DMS 273 (cell line): ENCODE measurements at regions not wholly inside any gene's neighbourhood (a gene's known extent, or its start where the extent isn't known, plus 50 kb on each side); places are given as distances from the start of the nearest gene placed in this dataset.

Experiments
- DNase-seq: peaks from one replicate; lab custom pipeline; 2025; ENCODE audit not compliant: unreplicated experiment; lab: John Stamatoyannopoulos, UW

DNA sequence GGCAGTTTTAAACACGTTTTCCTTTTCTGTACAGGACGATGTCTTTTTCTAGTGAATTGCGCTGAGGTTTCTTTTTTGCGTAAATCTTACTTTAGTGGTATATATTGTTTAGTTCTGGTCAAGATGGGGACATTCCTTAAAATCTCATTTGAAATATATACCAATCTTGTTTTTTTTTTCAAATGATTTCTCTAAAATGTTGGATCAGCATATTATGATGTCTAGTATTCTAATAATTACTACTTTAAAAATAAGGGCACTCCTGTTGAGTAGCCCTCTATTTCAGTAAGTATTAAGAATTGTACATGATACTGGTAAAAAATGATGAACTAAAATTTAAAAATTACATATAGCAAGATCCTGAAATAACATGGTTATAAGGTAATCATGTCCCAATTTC lies 224.1 kb upstream of the ARHGAP24 start:
- DNase-seq: no peak

GRCh38 chr4:85257817-85258370 lies 217.1 kb upstream of the ARHGAP24 start:
- no peak for DNase-seq

- DNase-seq: no peak
These were observed 214.9 kb upstream of the ARHGAP24 start for GRCh38 chr4:85260064-85260463.

GRCh38 chr4:85265234-85265633 lies 209.7 kb upstream of the ARHGAP24 start:
- no peak for DNase-seq

DNA sequence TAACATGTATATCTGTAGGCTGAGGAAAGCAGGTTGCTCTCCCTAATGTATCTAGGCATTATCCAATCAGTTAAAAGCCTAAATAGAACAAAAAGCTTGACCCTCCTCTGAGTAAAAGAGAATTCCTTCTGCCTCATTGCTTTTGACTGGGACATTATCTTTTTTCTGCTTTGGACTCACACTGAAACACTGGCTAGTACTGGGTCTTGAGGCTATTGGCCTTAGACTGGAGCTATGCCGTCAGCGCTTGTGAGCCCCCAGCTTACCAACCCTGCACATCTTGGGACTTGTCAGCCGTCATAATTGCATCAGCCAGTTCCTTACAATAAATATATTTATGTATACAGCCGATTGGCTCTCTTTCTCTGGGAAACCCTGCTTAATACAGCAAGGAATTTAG lies 206.8 kb upstream of the ARHGAP24 start:
- DNase-seq: no peak

- DNase-seq: no peak
These were observed 206.0 kb upstream of the ARHGAP24 start for GRCh38 chr4:85268961-85269360.

GRCh38 chr4:85274955-85275354 lies 200.0 kb upstream of the ARHGAP24 start:
- no peak for DNase-seq

DNA sequence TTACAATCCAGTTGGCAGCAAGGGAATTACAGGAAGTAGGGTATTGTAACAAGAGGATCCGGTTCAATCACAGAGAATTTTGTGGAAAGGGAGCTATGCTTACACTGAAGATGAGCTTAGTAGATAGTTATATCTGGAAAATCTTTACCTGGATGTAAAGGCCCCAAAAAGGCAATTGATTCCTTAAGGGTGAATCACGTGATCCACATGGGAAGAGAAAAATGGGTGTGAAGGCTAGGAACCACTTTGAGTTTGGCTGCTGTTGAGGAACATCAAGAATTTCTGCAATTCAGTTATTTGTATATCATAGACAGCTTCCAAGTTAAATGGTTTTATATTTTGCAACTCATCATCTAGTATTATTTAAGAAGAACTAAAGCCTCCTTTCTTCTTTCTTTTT lies 194.0 kb upstream of the ARHGAP24 start:
- DNase-seq: no peak

DNA sequence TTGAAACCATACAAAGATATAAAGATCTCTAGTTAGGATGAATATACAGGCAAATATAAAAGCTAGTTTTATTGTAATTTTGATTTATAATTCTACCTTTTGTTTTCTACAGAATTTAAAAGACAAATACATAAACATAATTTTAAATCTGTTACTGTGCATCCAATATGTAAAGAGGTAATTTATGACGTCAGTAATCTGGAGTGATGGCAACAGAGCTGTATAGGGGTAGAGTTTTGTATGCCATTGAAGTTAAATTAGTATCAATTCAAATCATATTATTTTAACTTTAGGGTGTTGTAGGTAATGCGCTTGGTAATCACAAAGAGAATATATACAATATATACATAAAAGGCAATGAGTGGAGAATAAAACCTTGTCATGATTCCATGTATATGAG lies 183.7 kb upstream of the ARHGAP24 start:
- no peak for DNase-seq

GRCh38 chr4:85298037-85298436 lies 176.9 kb upstream of the ARHGAP24 start:
- no peak for DNase-seq

DNA sequence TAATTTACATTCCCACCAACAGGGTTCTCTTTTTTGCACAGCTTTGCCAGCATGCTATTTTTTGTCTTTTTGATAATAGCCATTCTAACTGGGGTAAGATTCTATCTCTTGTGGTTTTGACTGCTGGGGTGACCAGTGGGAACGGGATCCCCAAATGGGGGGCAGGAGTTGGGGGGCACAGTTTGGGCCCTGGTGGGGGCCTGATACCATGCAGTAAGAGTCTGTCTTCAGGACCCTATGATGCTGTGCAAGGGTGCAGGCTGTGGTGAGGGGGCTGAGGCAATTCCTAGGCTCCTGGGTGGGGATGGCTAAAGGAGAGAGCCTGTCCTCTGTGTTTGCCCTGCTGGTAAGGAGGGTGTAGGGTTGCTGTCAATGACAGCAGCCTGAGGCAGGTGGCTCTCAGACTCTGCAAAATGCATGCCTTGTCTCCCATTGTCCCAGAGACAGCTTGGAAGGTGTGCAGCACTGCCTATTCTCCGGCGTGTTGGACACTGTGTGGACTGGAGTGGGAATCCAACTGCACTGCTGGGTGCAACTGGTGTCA lies 172.7 kb upstream of the ARHGAP24 start:
- no peak for DNase-seq

GRCh38 chr4:85302756-85303155 lies 172.2 kb upstream of the ARHGAP24 start:
- DNase-seq: no peak

DNA sequence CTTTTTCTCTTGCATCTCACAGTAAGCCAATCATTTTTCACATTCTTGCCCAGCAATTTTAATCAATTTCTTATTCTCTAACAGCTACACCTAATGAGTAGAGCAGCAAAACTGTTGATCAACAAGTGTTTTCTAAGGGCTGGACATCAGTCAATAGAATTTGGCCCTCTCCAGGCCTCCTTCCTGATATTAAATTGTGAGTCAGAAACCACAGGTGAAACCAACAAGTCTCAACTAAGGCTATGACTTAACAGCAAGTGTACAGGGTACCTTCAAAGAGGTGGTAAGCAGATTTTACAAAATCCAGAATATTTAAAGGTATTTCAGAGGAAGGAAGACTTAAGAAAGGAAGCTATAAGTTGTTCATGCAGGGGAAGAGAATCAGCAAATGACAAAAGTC lies 156.5 kb upstream of the ARHGAP24 start:
- no peak for DNase-seq

DNA sequence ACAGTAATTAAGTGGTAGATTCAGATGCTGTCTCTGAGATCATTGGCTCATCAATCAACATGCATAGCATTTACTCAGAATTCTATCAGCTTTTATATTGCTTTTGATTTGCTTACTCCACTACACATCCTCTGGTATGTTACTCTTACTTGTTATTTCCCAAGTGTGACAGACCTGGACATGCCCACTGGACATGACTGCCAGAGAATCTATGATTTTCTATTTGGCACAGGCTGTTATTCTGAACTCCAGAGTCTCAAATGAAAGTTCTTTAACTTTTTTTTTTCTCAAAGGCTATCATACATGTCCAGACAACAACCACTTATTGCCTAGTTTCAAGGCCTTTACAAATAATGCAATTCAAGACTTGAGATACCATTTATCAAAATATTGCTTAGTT lies 116.1 kb upstream of the ARHGAP24 start:
- DNase-seq: no peak

GRCh38 chr4:85362550-85362949 lies 112.4 kb upstream of the ARHGAP24 start:
- no peak for DNase-seq

- DNase-seq: no peak
These were observed 107.1 kb upstream of the ARHGAP24 start for GRCh38 chr4:85367815-85368214.

DNA sequence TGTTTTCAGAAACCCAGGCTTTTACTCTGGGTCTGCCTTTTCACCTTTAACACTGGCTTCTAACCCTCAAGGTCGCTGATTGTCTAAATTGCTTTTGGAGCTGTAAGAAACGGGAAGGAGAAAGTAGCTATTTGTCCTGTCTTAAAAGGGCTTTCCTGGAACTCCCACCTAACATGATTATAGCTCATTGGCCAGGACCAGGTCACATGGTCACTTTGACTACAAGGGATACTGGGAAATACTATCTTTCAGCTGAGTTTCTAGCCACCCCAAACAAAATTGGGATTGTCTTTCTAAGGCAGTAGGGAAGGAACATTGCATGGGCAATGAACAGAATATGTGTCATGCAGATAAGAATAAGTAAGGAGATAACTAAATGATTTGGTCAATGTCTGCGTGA lies 106.7 kb upstream of the ARHGAP24 start:
- no peak for DNase-seq

DNA sequence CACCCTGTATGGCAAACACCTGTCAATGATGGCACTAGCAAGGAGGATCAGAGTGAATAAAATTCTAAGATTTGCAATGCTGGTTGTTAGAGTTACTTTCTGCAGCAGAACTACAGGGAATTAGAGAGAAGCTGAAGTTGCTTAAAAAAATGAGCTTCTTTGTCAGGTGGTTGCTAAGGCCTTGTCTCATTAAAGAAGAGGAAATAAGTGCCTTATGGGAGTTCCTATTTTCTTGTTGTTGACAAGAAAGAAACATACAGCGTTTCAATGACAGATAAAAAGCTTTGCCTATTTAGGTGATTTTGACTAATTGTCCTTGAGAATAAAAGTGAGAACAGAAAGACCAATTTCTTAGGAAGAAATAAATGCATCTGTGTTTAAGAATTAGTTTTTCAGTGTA lies 106.0 kb upstream of the ARHGAP24 start:
- DNase-seq: no peak

- DNase-seq: no peak
These were observed 105.1 kb upstream of the ARHGAP24 start for GRCh38 chr4:85369703-85370380.

- peak; percentile 56 for DNase-seq
These were observed 104.4 kb upstream of the ARHGAP24 start for GRCh38 chr4:85370400-85371032.

DNA sequence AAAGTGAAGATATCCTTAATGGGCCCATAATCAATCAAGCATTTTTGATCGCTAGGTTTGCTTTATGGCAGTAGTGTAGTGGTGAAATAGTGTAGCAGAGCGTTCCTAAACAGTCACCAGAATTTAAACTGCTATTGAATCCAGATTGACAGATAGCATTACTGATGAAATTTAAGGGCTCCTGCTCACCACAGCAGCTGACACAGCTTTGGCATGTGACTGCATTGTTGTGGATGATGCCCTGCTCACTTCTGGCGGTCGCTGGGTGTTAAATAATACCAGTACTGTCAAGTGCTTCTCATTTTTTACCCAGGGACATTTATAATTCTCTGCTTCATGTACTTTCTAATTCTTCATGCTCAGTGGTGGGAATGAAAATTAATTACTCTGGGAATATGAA lies 102.0 kb upstream of the ARHGAP24 start:
- DNase-seq: no peak

GRCh38 chr4:85376285-85376684 lies 98.7 kb upstream of the ARHGAP24 start:
- DNase-seq: no peak
